ENCODE measurements at regions not wholly inside any gene's neighbourhood (a gene's known extent, or its start where the extent isn't known, plus 50 kb on each side); places are given as distances from the start of the nearest gene placed in this dataset.

GRCh38 chr4:165553221-165553810 lies 174.5 kb downstream of the CPE start:
- no peaks in the 10 kb centered on the region for H3K79me2 ChIP-seq (ENCODE audit: insufficient read depth, low read length)
- H3K4me2 ChIP-seq (ENCODE audit: insufficient read depth, insufficient read length, low read length), result no peak overlapping the region
- H3K79me1 ChIP-seq (ENCODE audit: insufficient read depth, low read depth, low read length, poor library complexity, severe bottlenecking), result no peaks in the 10 kb centered on the region
- H3K4ac ChIP-seq (ENCODE audit: low read depth, low read length), result no peak overlapping the region
- H3K27me3 Mint-ChIP-seq (ENCODE audit: low read depth), result no peaks in the 10 kb centered on the region
- H3K9me3 ChIP-seq (ENCODE audit: control insufficient read depth, low read depth, low read length), result no peaks in the 10 kb centered on the region
- no peaks in the 10 kb centered on the region for H3K36me3 Mint-ChIP-seq (ENCODE audit: insufficient read depth in 1 of 3, low read depth in 3 of 3)
- WGBS (ENCODE audit: extremely low coverage, insufficient read length, low lambda C conversion rate), result no CpG with 5 or more reads among the region's 2 CpGs
- no peak overlapping the region for H3K18ac ChIP-seq (ENCODE audit: insufficient read length, low read depth, low read length)
- H3K4me1 Mint-ChIP-seq, result no peaks in the 10 kb centered on the region
- H2BK5ac ChIP-seq (ENCODE audit: insufficient read length, low read length), result no peak overlapping the region
- no peak overlapping the region for H3K27ac Mint-ChIP-seq
- no peak overlapping the region for H4K5ac ChIP-seq (ENCODE audit: insufficient read length, low read depth, low read length)
- H3K4me3 Mint-ChIP-seq, result no peak overlapping the region
- no peaks in the 10 kb centered on the region for H3K27me3 ChIP-seq (ENCODE audit: insufficient read depth, low read length)
- H2AFZ ChIP-seq (ENCODE audit: low read length), result no peak overlapping the region
- H3K23ac ChIP-seq (ENCODE audit: insufficient read length, low read depth, low read length), result no peak overlapping the region
- H3K56ac ChIP-seq (ENCODE audit: insufficient read length, low read depth, low read length), result no peak overlapping the region
- no peak overlapping the region for H2BK15ac ChIP-seq (ENCODE audit: low read depth, low read length)
- peaks cover 0 to 2% of the 10 kb centered on the region in 2 experiments; a peak in 1 of 5 replicates for H3K9me3 Mint-ChIP-seq
- H4K20me1 ChIP-seq (ENCODE audit: control insufficient read depth, insufficient read depth, insufficient read length), result no peaks in the 10 kb centered on the region
- no peak for DNase-seq
- H2BK12ac ChIP-seq (ENCODE audit: insufficient read length, low read depth, low read length), result no peak overlapping the region
- H3K23me2 ChIP-seq (ENCODE audit: insufficient read length, low read depth, low read length, poor library complexity, severe bottlenecking), result no peaks in the 10 kb centered on the region
- no peak overlapping the region for H2BK20ac ChIP-seq (ENCODE audit: low read depth, low read length, poor library complexity, severe bottlenecking)
- no peak overlapping the region for H4K91ac ChIP-seq (ENCODE audit: insufficient read length, low read depth, low read length)
- H2BK120ac ChIP-seq (ENCODE audit: low read depth, low read length, poor library complexity, severe bottlenecking), result no peak overlapping the region
- TF ChIP-seq, protein P1, sequence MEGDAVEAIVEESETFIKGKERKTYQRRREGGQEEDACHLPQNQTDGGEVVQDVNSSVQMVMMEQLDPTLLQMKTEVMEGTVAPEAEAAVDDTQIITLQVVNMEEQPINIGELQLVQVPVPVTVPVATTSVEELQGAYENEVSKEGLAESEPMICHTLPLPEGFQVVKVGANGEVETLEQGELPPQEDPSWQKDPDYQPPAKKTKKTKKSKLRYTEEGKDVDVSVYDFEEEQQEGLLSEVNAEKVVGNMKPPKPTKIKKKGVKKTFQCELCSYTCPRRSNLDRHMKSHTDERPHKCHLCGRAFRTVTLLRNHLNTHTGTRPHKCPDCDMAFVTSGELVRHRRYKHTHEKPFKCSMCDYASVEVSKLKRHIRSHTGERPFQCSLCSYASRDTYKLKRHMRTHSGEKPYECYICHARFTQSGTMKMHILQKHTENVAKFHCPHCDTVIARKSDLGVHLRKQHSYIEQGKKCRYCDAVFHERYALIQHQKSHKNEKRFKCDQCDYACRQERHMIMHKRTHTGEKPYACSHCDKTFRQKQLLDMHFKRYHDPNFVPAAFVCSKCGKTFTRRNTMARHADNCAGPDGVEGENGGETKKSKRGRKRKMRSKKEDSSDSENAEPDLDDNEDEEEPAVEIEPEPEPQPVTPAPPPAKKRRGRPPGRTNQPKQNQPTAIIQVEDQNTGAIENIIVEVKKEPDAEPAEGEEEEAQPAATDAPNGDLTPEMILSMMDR (conservative IDR thresholded peaks at IDR 0.05), result no peak
- no peak overlapping the region for H3K27ac ChIP-seq (ENCODE audit: insufficient read length, low read depth, low read length)
- H3K9ac ChIP-seq (ENCODE audit: extremely low read depth, insufficient read length, low read length), result no peak overlapping the region
- no peaks in the 10 kb centered on the region for H3K4me1 ChIP-seq (ENCODE audit: insufficient read depth, low read length)
- no peak overlapping the region for H4K8ac ChIP-seq (replicated peaks; ENCODE audit: insufficient read length, low read depth, low read length)
- no peak overlapping the region for H2AK5ac ChIP-seq (ENCODE audit: insufficient read length, low read length)
- H3T11ph ChIP-seq (ENCODE audit: low read length), result no peak overlapping the region
- no peak overlapping the region for H3K14ac ChIP-seq (ENCODE audit: insufficient read depth, low read length)

All from H9 (cell line).